NOMO-1 (cell line): ENCODE measurements at regions not wholly inside any gene's neighbourhood (a gene's known extent, or its start where the extent isn't known, plus 50 kb on each side); places are given as distances from the start of the nearest gene placed in this dataset.
"Not testable (repeated sequence)": the region's sequence is repeated elsewhere in the genome, so short reads cannot be mapped to it uniquely, and the experiment has no call there.

ENCODE experiments used
- DNase-seq, 2 experiments: peaks; one replicate each; lab custom pipeline; 2025; ENCODE audit not compliant: unreplicated experiment in 2 of 2; lab: John Stamatoyannopoulos, UW

- no peak for DNase-seq
Observed at GRCh38 chr2:76178610-76179009, 467.9 kb upstream of the GCFC2 start.

GRCh38 chr2:76175295-76175694 lies 464.6 kb upstream of the GCFC2 start:
- DNase-seq: no peak

- DNase-seq: no peak
Observed at GRCh38 chr2:76174505-76174904, 463.8 kb upstream of the GCFC2 start.

- DNase-seq: not testable (repeated sequence)
Observed at GRCh38 chr2:76173206-76173605, 462.5 kb upstream of the GCFC2 start.

GRCh38 chr2:76172154-76172595 lies 461.5 kb upstream of the GCFC2 start:
- DNase-seq: not testable (repeated sequence)

GRCh38 chr2:76170856-76171255 lies 460.1 kb upstream of the GCFC2 start:
- DNase-seq: no peak

GRCh38 chr2:76170009-76170384 lies 459.3 kb upstream of the GCFC2 start:
- DNase-seq: no peak

GRCh38 chr2:76169276-76170008 lies 458.7 kb upstream of the GCFC2 start:
- no peak for DNase-seq

GRCh38 chr2:76163860-76164259 lies 453.1 kb upstream of the GCFC2 start:
- DNase-seq: no peak

- no peak for DNase-seq
Observed at GRCh38 chr2:76160670-76161069, 450.0 kb upstream of the GCFC2 start.

GRCh38 chr2:76159042-76159648 lies 448.4 kb upstream of the GCFC2 start:
- DNase-seq: no peak

- no peak for DNase-seq
Observed at GRCh38 chr2:76157531-76157930, 446.8 kb upstream of the GCFC2 start.

GRCh38 chr2:76154981-76155380 lies 444.3 kb upstream of the GCFC2 start:
- DNase-seq: no peak

- no peak for DNase-seq
Observed at GRCh38 chr2:76149846-76150245, 439.1 kb upstream of the GCFC2 start.

- not testable (repeated sequence) for DNase-seq
Observed at GRCh38 chr2:76139303-76139702, 428.6 kb upstream of the GCFC2 start.

GRCh38 chr2:76128622-76129021 lies 417.9 kb upstream of the GCFC2 start:
- DNase-seq: no peak

- DNase-seq: no peak
Observed at GRCh38 chr2:76120176-76120575, 409.5 kb upstream of the GCFC2 start.

- DNase-seq: no peak
Observed at GRCh38 chr2:76089683-76090082, 379.0 kb upstream of the GCFC2 start.

GRCh38 chr2:76083248-76083647 lies 372.5 kb upstream of the GCFC2 start:
- no peak for DNase-seq

- DNase-seq: no peak
Observed at GRCh38 chr2:76082509-76082908, 371.8 kb upstream of the GCFC2 start.

- DNase-seq: no peak
Observed at GRCh38 chr2:76080154-76080553, 369.4 kb upstream of the GCFC2 start.

- DNase-seq: no peak
Observed at GRCh38 chr2:76075126-76075525, 364.4 kb upstream of the GCFC2 start.
